ENCODE measurements at regions not wholly inside any gene's neighbourhood (a gene's known extent, or its start where the extent isn't known, plus 50 kb on each side); places are given as distances from the start of the nearest gene placed in this dataset.

DNA sequence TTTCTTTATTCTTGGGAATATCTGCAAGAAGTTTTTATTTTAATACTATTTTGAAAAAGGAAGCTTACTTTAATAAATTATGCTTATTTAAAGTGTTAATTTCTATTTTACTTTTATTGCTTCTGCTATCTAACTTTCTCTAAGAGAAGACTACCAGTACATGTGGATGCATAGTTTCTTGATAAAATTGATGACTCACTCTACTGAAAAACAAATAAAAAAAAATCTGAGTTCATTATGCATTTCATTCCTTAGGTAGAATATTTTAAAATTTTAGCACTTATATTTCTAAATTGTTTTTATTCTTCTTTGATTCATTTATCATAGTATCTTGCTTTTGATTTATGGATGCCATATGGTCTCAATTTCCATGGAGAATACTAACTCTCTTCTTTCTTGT, 217.9 kb downstream of the TAF11L14 start:
- Histone ChIP-seq H3K27me3 (ENCODE audit: control insufficient read depth, extremely low read depth, insufficient read depth, low read length) (no peaks in the 10 kb centered on the region), H3K9ac (ENCODE audit: control insufficient read depth, extremely low read depth, insufficient read depth, low read length) (no peak overlapping the region)

GRCh38 chr5:17852740-17853139, 218.5 kb downstream of the TAF11L14 start:
- FAIRE-seq, result no peak
- H3K27me3 ChIP-seq (ENCODE audit: control insufficient read depth, extremely low read depth, insufficient read depth, low read length), result no peaks in the 10 kb centered on the region

More for the DNA sequence above, 217.9 kb downstream of the TAF11L14 start:
- no peak overlapping the region for H3K4me2 ChIP-seq (ENCODE audit: control insufficient read depth, extremely low read depth, insufficient read depth, low read depth, low read length)
- H3K4me1 ChIP-seq (ENCODE audit: control insufficient read depth, extremely low read depth, insufficient read depth, low read length), result no peaks in the 10 kb centered on the region
- DNase-seq (ENCODE audit: low read depth, low spot score) (no peak), FAIRE-seq (no peak)
- H2AFZ ChIP-seq (ENCODE audit: control insufficient read depth, low read length), result no peak overlapping the region
- no peak overlapping the region for H3K27ac ChIP-seq (ENCODE audit: control insufficient read depth, insufficient read depth, low read length)
- H3K36me3 ChIP-seq (ENCODE audit: control insufficient read depth in 2 of 2, extremely low read depth in 1 of 2, insufficient read depth in 2 of 2, low read length in 2 of 2), result no peaks in the 10 kb centered on the region
- no peak overlapping the region for H3K4me3 ChIP-seq (ENCODE audit: control insufficient read depth in 2 of 3, extremely low read depth in 1 of 3, insufficient read depth in 2 of 3, low read depth in 1 of 3, low read length in 3 of 3)
- TF ChIP-seq, protein P1, sequence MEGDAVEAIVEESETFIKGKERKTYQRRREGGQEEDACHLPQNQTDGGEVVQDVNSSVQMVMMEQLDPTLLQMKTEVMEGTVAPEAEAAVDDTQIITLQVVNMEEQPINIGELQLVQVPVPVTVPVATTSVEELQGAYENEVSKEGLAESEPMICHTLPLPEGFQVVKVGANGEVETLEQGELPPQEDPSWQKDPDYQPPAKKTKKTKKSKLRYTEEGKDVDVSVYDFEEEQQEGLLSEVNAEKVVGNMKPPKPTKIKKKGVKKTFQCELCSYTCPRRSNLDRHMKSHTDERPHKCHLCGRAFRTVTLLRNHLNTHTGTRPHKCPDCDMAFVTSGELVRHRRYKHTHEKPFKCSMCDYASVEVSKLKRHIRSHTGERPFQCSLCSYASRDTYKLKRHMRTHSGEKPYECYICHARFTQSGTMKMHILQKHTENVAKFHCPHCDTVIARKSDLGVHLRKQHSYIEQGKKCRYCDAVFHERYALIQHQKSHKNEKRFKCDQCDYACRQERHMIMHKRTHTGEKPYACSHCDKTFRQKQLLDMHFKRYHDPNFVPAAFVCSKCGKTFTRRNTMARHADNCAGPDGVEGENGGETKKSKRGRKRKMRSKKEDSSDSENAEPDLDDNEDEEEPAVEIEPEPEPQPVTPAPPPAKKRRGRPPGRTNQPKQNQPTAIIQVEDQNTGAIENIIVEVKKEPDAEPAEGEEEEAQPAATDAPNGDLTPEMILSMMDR (optimal IDR thresholded peaks at IDR 0.05 in 1 of 3, IDR thresholded peaks at IDR 0.05 in 1 of 3, conservative IDR thresholded peaks at IDR 0.05 in 1 of 3; ENCODE audit: extremely low read depth in 1 of 3, insufficient read depth in 2 of 3, low read length in 3 of 3), result no peak
- no peak for TF ChIP-seq EZH2 (IDR thresholded peaks at IDR 0.05; ENCODE audit: low read length)
- no peaks in the 10 kb centered on the region for H3K79me2 ChIP-seq (ENCODE audit: control insufficient read depth, insufficient read depth, low read length)
- H4K20me1 ChIP-seq (ENCODE audit: control insufficient read depth, extremely low read depth, insufficient read depth, low read length), result no peaks in the 10 kb centered on the region
- dilution Hi-C loops (cut with MboI; ENCODE audit: extremely low pct_ligation_motif_present, low sequenced_read_pairs), result no loop called here
- no peaks in the 10 kb centered on the region for H3K9me3 ChIP-seq (ENCODE audit: control insufficient read depth, low read depth, low read length)
- no peaks in the 10 kb centered on the region for H3K9me1 ChIP-seq (ENCODE audit: control insufficient read depth, extremely low read depth, insufficient read depth, low read length)

More at GRCh38 chr5:17852740-17853139, 218.5 kb downstream of the TAF11L14 start:
- TF ChIP-seq EZH2 (IDR thresholded peaks at IDR 0.05; ENCODE audit: low read length), result no peak
- TF ChIP-seq, protein P1 (optimal IDR thresholded peaks at IDR 0.05 in 1 of 3, IDR thresholded peaks at IDR 0.05 in 1 of 3, conservative IDR thresholded peaks at IDR 0.05 in 1 of 3; ENCODE audit: extremely low read depth in 1 of 3, insufficient read depth in 2 of 3, low read length in 3 of 3), result no peak
- no peak overlapping the region for H3K4me3 ChIP-seq (ENCODE audit: control insufficient read depth in 2 of 3, extremely low read depth in 1 of 3, insufficient read depth in 2 of 3, low read depth in 1 of 3, low read length in 3 of 3)
- no peak for DNase-seq (ENCODE audit: low read depth, low spot score)
- H3K36me3 ChIP-seq (ENCODE audit: control insufficient read depth in 2 of 2, extremely low read depth in 1 of 2, insufficient read depth in 2 of 2, low read length in 2 of 2), result no peaks in the 10 kb centered on the region
- H2AFZ ChIP-seq (ENCODE audit: control insufficient read depth, low read length), result no peak overlapping the region
- H3K9me3 ChIP-seq (ENCODE audit: control insufficient read depth, low read depth, low read length), result no peaks in the 10 kb centered on the region
- no peak overlapping the region for H3K4me2 ChIP-seq (ENCODE audit: control insufficient read depth, extremely low read depth, insufficient read depth, low read depth, low read length)
- H3K79me2 ChIP-seq (ENCODE audit: control insufficient read depth, insufficient read depth, low read length), result no peaks in the 10 kb centered on the region
- no peak overlapping the region for H3K27ac ChIP-seq (ENCODE audit: control insufficient read depth, insufficient read depth, low read length)
- no peak overlapping the region for H3K9ac ChIP-seq (ENCODE audit: control insufficient read depth, extremely low read depth, insufficient read depth, low read length)
- H3K9me1 ChIP-seq (ENCODE audit: control insufficient read depth, extremely low read depth, insufficient read depth, low read length), result no peaks in the 10 kb centered on the region
- H3K4me1 ChIP-seq (ENCODE audit: control insufficient read depth, extremely low read depth, insufficient read depth, low read length), result no peaks in the 10 kb centered on the region
- H4K20me1 ChIP-seq (ENCODE audit: control insufficient read depth, extremely low read depth, insufficient read depth, low read length), result no peaks in the 10 kb centered on the region
- dilution Hi-C loops (cut with MboI; ENCODE audit: extremely low pct_ligation_motif_present, low sequenced_read_pairs), result no loop called here
